ENCODE measurements at regions not wholly inside any gene's neighbourhood (a gene's known extent, or its start where the extent isn't known, plus 50 kb on each side); places are given as distances from the start of the nearest gene placed in this dataset.

DNA sequence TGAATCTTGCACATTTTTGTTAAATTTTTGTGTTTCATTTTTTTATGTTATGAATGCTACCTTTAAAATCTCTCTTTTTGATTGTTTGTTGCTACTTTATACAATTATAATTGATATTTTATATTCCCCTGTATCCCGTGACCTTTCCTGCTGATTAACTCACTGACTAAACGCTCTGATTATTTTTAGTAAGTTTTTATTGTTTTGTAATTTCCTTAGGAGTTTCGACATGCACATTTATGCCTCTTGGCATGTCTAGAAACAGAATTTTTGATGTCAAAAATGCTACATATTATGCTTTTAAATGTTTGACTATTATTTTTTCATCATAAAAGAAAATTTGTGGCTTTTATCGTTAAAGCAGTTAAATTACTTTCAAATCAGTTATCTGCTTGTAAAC, 1131.6 kb upstream of the TMEFF2 start:
- Mint-ChIP-seq H3K4me1 (ENCODE audit: unreplicated experiment) (peaks cover 3% of the 10 kb centered on the region), H3K27ac (ENCODE audit: unreplicated experiment) (no peak overlapping the region), H3K36me3 (ENCODE audit: unreplicated experiment) (no peaks in the 10 kb centered on the region), H3K4me3 (ENCODE audit: unreplicated experiment) (no peak overlapping the region), H3K27me3 (ENCODE audit: unreplicated experiment) (no peaks in the 10 kb centered on the region), H3K9me3 (ENCODE audit: unreplicated experiment) (peaks cover 6% of the 10 kb centered on the region)
- DNase-seq (ENCODE audit: extremely low spot score, unreplicated experiment), result no peak
- TF ChIP-seq, protein P1, sequence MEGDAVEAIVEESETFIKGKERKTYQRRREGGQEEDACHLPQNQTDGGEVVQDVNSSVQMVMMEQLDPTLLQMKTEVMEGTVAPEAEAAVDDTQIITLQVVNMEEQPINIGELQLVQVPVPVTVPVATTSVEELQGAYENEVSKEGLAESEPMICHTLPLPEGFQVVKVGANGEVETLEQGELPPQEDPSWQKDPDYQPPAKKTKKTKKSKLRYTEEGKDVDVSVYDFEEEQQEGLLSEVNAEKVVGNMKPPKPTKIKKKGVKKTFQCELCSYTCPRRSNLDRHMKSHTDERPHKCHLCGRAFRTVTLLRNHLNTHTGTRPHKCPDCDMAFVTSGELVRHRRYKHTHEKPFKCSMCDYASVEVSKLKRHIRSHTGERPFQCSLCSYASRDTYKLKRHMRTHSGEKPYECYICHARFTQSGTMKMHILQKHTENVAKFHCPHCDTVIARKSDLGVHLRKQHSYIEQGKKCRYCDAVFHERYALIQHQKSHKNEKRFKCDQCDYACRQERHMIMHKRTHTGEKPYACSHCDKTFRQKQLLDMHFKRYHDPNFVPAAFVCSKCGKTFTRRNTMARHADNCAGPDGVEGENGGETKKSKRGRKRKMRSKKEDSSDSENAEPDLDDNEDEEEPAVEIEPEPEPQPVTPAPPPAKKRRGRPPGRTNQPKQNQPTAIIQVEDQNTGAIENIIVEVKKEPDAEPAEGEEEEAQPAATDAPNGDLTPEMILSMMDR (IDR thresholded peaks at IDR 0.05), result no peak

DNA sequence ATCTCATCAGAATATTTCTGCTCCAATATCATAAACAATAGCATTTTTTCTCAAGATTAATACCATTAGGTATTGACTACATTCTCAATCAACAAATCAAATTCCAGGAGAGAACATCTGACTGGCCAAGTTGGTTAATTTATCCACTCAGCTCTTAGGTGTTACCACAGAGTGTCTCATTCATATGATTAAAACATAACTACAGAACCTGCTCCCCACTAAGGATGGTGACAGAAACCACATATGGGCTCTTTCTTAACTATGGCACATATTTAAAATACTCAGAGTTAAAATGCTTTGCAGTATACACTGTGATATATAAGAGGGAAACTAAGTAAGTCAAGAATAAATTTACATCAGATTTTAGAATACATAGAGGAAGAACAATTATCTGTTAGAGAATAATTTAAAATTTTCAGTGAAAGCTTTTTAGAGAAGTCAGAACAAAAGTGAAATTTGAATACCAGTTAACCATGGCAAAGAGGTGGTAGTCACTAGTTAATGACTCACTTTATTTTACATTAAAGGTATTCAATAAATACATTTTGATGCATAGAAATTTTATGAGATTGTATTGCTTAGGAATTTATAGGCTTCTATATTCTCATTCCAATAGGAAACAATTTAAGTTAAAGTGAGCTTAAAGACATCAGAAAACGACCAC, 1120.8 kb upstream of the TMEFF2 start:
- Mint-ChIP-seq H3K36me3 (ENCODE audit: unreplicated experiment) (no peaks in the 10 kb centered on the region), H3K9me3 (ENCODE audit: unreplicated experiment) (no peaks in the 10 kb centered on the region), H3K27me3 (ENCODE audit: unreplicated experiment) (no peaks in the 10 kb centered on the region), H3K4me1 (ENCODE audit: unreplicated experiment) (no peaks in the 10 kb centered on the region), H3K4me3 (ENCODE audit: unreplicated experiment) (no peak overlapping the region), H3K27ac (ENCODE audit: unreplicated experiment) (no peak overlapping the region)
- TF ChIP-seq, protein P1 (IDR thresholded peaks at IDR 0.05), result no peak
- no peak for DNase-seq (ENCODE audit: extremely low spot score, unreplicated experiment)

DNA sequence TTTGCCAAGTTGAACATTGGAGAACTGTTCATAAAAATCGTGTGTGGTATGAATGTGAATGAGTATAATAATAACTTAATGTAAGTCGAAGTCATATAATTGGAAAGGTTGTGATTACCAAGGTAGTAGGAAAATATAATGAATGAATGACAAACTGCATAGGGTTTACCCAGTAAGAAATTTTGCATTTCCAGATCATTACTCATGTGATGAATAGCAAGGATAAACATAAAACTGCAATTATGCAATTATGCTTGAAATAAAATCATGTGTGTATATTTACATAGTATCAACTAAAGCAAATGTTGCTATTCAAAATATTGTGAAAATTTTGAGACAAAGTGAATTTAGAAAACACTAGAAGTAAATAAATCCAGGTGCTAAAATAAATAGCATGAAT, 1108.7 kb upstream of the TMEFF2 start:
- no peak overlapping the region for H3K4me3 Mint-ChIP-seq (ENCODE audit: unreplicated experiment)
- no peaks in the 10 kb centered on the region for H3K4me1 Mint-ChIP-seq (ENCODE audit: unreplicated experiment)
- DNase-seq (ENCODE audit: extremely low spot score, unreplicated experiment), result no peak
- no peaks in the 10 kb centered on the region for H3K9me3 Mint-ChIP-seq (ENCODE audit: unreplicated experiment)
- no peaks in the 10 kb centered on the region for H3K36me3 Mint-ChIP-seq (ENCODE audit: unreplicated experiment)
- no peak overlapping the region for H3K27ac Mint-ChIP-seq (ENCODE audit: unreplicated experiment)
- TF ChIP-seq, protein P1 (IDR thresholded peaks at IDR 0.05), result no peak
- no peaks in the 10 kb centered on the region for H3K27me3 Mint-ChIP-seq (ENCODE audit: unreplicated experiment)

DNA sequence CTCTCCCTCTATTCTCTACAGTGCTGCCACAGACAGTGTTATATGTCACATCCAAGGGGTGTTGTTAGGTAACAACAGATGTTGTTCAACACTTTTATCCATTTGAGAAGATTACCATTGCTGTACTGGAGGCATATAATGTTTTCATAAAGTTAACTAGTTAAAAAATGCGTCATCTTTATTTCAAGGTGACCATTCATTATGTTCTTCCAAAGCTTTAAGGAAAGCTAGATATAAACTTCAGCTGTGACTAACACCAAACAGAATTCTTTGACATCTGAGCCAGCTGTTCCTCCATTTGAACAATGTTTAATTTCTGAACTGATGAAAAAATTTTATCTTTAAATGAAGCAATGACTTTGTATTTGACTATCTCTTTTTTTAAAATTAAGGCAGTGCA, 1099.6 kb upstream of the TMEFF2 start:
- Mint-ChIP-seq H3K4me3 (ENCODE audit: unreplicated experiment) (no peak overlapping the region), H3K27ac (ENCODE audit: unreplicated experiment) (no peak overlapping the region), H3K36me3 (ENCODE audit: unreplicated experiment) (no peaks in the 10 kb centered on the region), H3K4me1 (ENCODE audit: unreplicated experiment) (no peaks in the 10 kb centered on the region), H3K9me3 (ENCODE audit: unreplicated experiment) (peaks cover 6% of the 10 kb centered on the region), H3K27me3 (ENCODE audit: unreplicated experiment) (no peaks in the 10 kb centered on the region)
- TF ChIP-seq, protein P1 (IDR thresholded peaks at IDR 0.05), result no peak
- DNase-seq (ENCODE audit: extremely low spot score, unreplicated experiment), result no peak

DNA sequence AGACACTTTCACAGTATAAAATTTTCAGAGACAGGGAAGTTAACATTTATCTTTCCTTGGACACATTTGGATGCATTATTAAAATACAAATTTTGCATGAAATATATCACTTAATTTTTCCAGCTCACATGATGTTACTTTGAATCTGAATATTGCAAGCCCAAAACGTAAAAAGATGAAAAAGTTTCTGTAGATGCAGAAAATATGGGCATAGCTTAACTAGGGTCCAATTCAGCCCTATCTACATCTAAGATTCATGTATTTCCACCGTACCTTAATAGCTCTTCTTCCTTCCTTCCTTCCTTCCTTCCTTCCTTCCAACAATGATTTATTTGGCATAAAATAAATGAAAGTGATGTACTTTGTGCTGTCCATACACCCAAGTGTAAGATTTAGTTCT, 1084.6 kb upstream of the TMEFF2 start:
- Mint-ChIP-seq H3K4me1 (ENCODE audit: unreplicated experiment) (no peaks in the 10 kb centered on the region), H3K4me3 (ENCODE audit: unreplicated experiment) (no peak overlapping the region), H3K27ac (ENCODE audit: unreplicated experiment) (no peak overlapping the region), H3K9me3 (ENCODE audit: unreplicated experiment) (no peaks in the 10 kb centered on the region), H3K36me3 (ENCODE audit: unreplicated experiment) (no peaks in the 10 kb centered on the region), H3K27me3 (ENCODE audit: unreplicated experiment) (no peaks in the 10 kb centered on the region)
- no peak for DNase-seq (ENCODE audit: extremely low spot score, unreplicated experiment)
- TF ChIP-seq, protein P1 (IDR thresholded peaks at IDR 0.05), result no peak

Data from osteocyte (in vitro differentiated cells).